ENCODE measurements at regions not wholly inside any gene's neighbourhood (a gene's known extent, or its start where the extent isn't known, plus 50 kb on each side); places are given as distances from the start of the nearest gene placed in this dataset.
A peak's percentile ranks its signal among the peaks of the same experiment; 100 is the strongest.

DNA sequence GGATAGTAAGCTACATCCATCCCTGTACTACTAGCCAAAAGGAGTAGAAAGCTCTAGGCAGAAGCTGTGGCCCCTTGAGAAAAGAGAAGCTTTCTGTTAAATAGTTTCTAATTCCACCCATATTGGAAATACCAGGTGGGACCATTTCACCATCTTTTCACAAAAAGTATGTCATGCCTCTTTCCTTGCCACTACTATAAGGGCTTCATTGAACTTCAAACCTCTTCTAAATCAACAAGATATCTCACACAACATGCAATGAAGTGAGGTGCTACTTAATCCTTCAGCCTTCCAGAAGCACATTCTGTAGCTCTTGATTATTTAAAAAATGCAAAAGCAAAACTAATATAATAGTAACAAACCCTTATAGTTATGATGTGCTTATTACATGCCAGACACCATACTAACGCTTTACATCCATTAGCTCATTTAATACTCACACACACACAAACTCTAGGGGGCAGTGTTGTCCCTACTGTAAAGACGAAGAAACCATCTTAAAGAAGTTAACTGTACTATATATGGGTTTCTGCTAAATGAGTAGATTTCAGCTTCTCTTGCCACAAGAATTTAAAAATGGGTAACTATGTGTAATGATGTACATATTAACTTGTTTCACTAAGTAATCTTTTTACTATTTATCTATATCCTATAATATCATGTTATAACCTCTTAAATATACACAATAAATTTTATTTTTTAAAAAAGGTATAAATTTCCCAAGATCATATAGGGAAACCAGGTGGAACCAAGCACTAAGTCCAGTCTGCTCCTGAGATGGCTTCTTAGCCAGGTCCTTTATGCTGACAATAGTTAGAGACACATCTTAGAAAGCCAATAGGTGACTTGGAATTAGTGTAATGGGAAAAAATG lies 124.4 kb downstream of the RPS29 start:
- no peak overlapping the region for H3K4me3 ChIP-seq
- no peaks in the 10 kb centered on the region for H3K27me3 ChIP-seq
- no peaks in the 10 kb centered on the region for H3K9me3 ChIP-seq
- H3K4me1 ChIP-seq, result no peaks in the 10 kb centered on the region
- TF ChIP-seq POLR2A (IDR thresholded peaks at IDR 0.05), result no peak
- TF ChIP-seq, protein P1, sequence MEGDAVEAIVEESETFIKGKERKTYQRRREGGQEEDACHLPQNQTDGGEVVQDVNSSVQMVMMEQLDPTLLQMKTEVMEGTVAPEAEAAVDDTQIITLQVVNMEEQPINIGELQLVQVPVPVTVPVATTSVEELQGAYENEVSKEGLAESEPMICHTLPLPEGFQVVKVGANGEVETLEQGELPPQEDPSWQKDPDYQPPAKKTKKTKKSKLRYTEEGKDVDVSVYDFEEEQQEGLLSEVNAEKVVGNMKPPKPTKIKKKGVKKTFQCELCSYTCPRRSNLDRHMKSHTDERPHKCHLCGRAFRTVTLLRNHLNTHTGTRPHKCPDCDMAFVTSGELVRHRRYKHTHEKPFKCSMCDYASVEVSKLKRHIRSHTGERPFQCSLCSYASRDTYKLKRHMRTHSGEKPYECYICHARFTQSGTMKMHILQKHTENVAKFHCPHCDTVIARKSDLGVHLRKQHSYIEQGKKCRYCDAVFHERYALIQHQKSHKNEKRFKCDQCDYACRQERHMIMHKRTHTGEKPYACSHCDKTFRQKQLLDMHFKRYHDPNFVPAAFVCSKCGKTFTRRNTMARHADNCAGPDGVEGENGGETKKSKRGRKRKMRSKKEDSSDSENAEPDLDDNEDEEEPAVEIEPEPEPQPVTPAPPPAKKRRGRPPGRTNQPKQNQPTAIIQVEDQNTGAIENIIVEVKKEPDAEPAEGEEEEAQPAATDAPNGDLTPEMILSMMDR (IDR thresholded peaks at IDR 0.05), result peak in 3 of 4 experiments; percentile 18 to 28 (median 26)
- no peak overlapping the region for H3K27ac ChIP-seq
- intact Hi-C loops (cut with DNase I; ENCODE audit: low total_unique reads), result no loop called here
- H3K36me3 ChIP-seq, result no peaks in the 10 kb centered on the region
- peak in 1 of 2 donors; percentile 24 for DNase-seq

DNA sequence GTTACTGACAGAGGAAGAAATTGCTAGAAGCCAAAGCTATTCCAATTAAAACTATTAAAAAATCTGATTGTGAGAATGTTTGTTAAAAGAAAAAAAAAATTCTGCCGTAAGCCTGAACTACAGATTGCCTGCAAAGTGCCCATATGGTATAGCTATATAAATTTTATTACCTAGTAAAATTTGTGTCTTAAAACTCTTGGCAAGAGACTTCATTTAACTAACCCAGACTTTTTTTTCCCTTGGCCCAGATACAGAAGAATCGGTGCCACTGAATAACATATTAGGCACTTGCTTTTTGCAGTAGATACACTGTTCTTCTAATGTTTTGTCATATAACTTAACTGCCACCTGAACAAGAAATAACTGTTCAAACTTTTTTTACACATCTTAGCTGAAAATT lies 125.5 kb downstream of the RPS29 start:
- Histone ChIP-seq H3K4me1 (no peaks in the 10 kb centered on the region), H3K27ac (no peak overlapping the region), H3K27me3 (no peaks in the 10 kb centered on the region), H3K36me3 (no peaks in the 10 kb centered on the region), H3K9me3 (no peaks in the 10 kb centered on the region), H3K4me3 (no peak overlapping the region)
- TF ChIP-seq, protein P1 (IDR thresholded peaks at IDR 0.05), result no peak
- intact Hi-C loops (cut with DNase I; ENCODE audit: low total_unique reads), result no loop called here
- DNase-seq, result no peak

DNA sequence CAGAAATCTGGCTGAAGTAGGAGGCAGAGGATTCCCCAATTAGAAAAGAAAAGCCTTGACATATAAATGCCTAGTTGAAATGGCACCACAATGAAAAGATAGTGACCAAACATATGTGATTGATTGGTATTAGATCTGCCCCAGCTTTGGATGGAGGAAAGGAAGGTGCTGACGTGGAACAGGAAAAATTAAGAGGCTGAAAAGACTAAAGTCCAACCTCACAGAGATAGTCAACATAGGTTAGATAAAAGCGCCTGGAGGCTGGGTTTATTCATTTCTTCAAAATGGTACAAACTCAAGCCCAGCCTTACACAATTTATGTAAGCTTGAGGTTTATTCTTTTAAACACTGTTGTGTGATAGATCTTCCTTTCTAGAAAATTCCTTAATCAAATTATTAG lies 129.6 kb downstream of the RPS29 start:
- Histone ChIP-seq H3K27me3 (no peaks in the 10 kb centered on the region), H3K36me3 (no peaks in the 10 kb centered on the region), H3K4me1 (no peaks in the 10 kb centered on the region), H3K4me3 (no peak overlapping the region), H3K9me3 (no peaks in the 10 kb centered on the region), H3K27ac (no peak overlapping the region)
- TF ChIP-seq POLR2A (IDR thresholded peaks at IDR 0.05), result no peak
- TF ChIP-seq, protein P1 (IDR thresholded peaks at IDR 0.05), result no peak
- DNase-seq, result no peak
- intact Hi-C loops (cut with DNase I; ENCODE audit: low total_unique reads), result no loop called here

DNA sequence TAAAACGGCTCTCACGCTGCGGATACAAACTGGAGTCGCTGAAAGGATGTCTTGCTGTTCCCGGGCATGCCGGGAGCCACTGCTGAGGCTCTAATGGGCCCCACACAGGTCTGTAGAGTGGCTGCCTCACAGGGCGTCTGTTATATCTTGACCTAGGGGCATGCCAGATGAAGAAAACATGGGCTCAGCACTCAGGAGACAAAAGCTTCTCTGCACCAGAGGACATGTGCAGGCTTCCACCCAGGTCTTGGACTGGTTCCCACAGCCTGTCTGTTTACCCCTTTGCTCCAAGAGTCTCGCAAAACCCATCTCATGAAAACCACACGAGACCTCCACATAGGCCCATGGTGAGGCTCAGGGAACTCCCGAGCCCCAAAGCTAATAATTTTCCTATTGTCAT lies 134.2 kb downstream of the RPS29 start:
- no peaks in the 10 kb centered on the region for H3K27me3 ChIP-seq
- no peak for DNase-seq
- no peak for TF ChIP-seq POLR2A (IDR thresholded peaks at IDR 0.05)
- TF ChIP-seq, protein P1 (IDR thresholded peaks at IDR 0.05), result no peak
- H3K27ac ChIP-seq, result no peak overlapping the region
- H3K4me3 ChIP-seq, result no peak overlapping the region
- H3K9me3 ChIP-seq, result no peaks in the 10 kb centered on the region
- H3K4me1 ChIP-seq, result no peaks in the 10 kb centered on the region
- intact Hi-C loops (cut with DNase I; ENCODE audit: low total_unique reads), result no loop called here
- no peaks in the 10 kb centered on the region for H3K36me3 ChIP-seq

DNA sequence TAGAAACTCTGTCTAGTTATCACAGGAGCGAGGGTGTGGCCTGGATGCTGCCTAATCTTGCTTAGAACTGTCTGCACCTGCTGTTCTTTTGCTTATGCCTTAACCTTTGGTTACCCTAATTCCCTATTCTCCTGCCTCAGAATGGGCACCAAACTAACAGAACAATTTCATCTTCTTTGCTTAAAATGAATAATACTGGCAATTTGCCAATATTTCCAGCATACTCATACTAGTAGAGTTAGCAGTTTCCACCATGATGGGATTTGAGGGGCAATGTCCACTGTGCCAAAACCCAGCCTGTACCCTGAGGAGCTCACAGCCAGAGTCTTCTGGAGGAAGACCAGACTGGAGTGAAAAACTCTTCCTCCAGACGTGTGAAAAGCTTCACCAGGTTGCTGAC lies 136.4 kb downstream of the RPS29 start:
- H3K4me3 ChIP-seq, result no peak overlapping the region
- H3K4me1 ChIP-seq, result no peaks in the 10 kb centered on the region
- intact Hi-C loops (cut with DNase I; ENCODE audit: low total_unique reads), result no loop called here
- no peak overlapping the region for H3K27ac ChIP-seq
- H3K27me3 ChIP-seq, result no peaks in the 10 kb centered on the region
- H3K9me3 ChIP-seq, result no peaks in the 10 kb centered on the region
- no peaks in the 10 kb centered on the region for H3K36me3 ChIP-seq
- no peak for DNase-seq
- TF ChIP-seq, protein P1 (IDR thresholded peaks at IDR 0.05), result no peak
- no peak for TF ChIP-seq POLR2A (IDR thresholded peaks at IDR 0.05)

Measured in uterus (tissue), 3 donors.